HG03039 (cell line): ENCODE measurements at regions not wholly inside any gene's neighbourhood (a gene's known extent, or its start where the extent isn't known, plus 50 kb on each side); places are given as distances from the start of the nearest gene placed in this dataset.

Source experiments
- ATAC-seq: cut with Tn5 transposase; IDR thresholded peaks from one replicate; pipeline ENCODE4 v1.9.1; 2021; ENCODE audit warnings: mild to moderate bottlenecking, moderate library complexity; ENCODE audit not compliant: unreplicated experiment

GRCh38 chr1:94326329-94326728 lies 88.9 kb upstream of the ARHGAP29 start:
- no peak for ATAC-seq

- no peak for ATAC-seq
These were observed 88.3 kb upstream of the ARHGAP29 start for GRCh38 chr1:94325377-94326302.

GRCh38 chr1:94324178-94324544 lies 86.8 kb upstream of the ARHGAP29 start:
- no peak for ATAC-seq

- no peak for ATAC-seq
These were observed 86.2 kb upstream of the ARHGAP29 start for GRCh38 chr1:94323311-94324177.

- no peak for ATAC-seq
These were observed 85.3 kb upstream of the ARHGAP29 start for GRCh38 chr1:94322696-94323095.

- ATAC-seq = no peak
These were observed 84.3 kb upstream of the ARHGAP29 start for GRCh38 chr1:94321662-94322061.

- no peak for ATAC-seq
These were observed 82.1 kb upstream of the ARHGAP29 start for GRCh38 chr1:94319319-94320102.

GRCh38 chr1:94318505-94319030 lies 81.2 kb upstream of the ARHGAP29 start:
- ATAC-seq = no peak

- no peak for ATAC-seq
These were observed 80.4 kb upstream of the ARHGAP29 start for GRCh38 chr1:94317790-94318188.

- no peak for ATAC-seq
These were observed 79.7 kb upstream of the ARHGAP29 start for GRCh38 chr1:94316836-94317789.

- ATAC-seq = no peak
These were observed 78.8 kb upstream of the ARHGAP29 start for GRCh38 chr1:94316183-94316582.

- ATAC-seq = no peak
These were observed 78.2 kb upstream of the ARHGAP29 start for GRCh38 chr1:94315552-94316116.

- no peak for ATAC-seq
These were observed 77.0 kb upstream of the ARHGAP29 start for GRCh38 chr1:94314222-94314858.

- no peak for ATAC-seq
These were observed 73.3 kb upstream of the ARHGAP29 start for GRCh38 chr1:94310570-94311270.

GRCh38 chr1:94309829-94310569 lies 72.6 kb upstream of the ARHGAP29 start:
- ATAC-seq = no peak

- ATAC-seq = no peak
These were observed 71.8 kb upstream of the ARHGAP29 start for GRCh38 chr1:94309216-94309615.

- no peak for ATAC-seq
These were observed 69.1 kb upstream of the ARHGAP29 start for GRCh38 chr1:94306521-94306920.

- no peak for ATAC-seq
These were observed 68.3 kb upstream of the ARHGAP29 start for GRCh38 chr1:94305704-94306103.
